Dendritic cell treated with granulocyte-macrophage colony-stimulating factor and Interleukin-4, amounts not matched to agents 40 ng/mL and 50 ng/mL, for 4 days (primary cell): ENCODE measurements at regions not wholly inside any gene's neighbourhood (a gene's known extent, or its start where the extent isn't known, plus 50 kb on each side); places are given as distances from the start of the nearest gene placed in this dataset.
"Not testable (repeated sequence)": the region's sequence is repeated elsewhere in the genome, so short reads cannot be mapped to it uniquely, and the experiment has no call there.

Experiments
- H3K27ac Mint-ChIP-seq: one replicate; pipeline ENCODE4 v1.8.0; 2022; ENCODE audit warnings: mild to moderate bottlenecking, mixed read lengths
- H3K27me3 Mint-ChIP-seq: one replicate; pipeline ENCODE4 v1.8.0; 2022; ENCODE audit warnings: mild to moderate bottlenecking, mixed read lengths
- H3K36me3 Mint-ChIP-seq: one replicate; pipeline ENCODE4 v1.8.0; 2022; ENCODE audit warnings: low read depth, mixed read lengths
- H3K4me1 Mint-ChIP-seq: one replicate; pipeline ENCODE4 v1.8.0; 2022; ENCODE audit warnings: low read depth, mixed read lengths
- H3K4me3 Mint-ChIP-seq: one replicate; pipeline ENCODE4 v1.8.0; 2022; ENCODE audit warnings: mild to moderate bottlenecking, moderate library complexity, mixed read lengths
- H3K9me3 Mint-ChIP-seq: one replicate; pipeline ENCODE4 v1.8.0; 2022; ENCODE audit warnings: mixed read lengths
- intact Hi-C: fragments of 100-400 bp; cut with micrococcal nuclease; formaldehyde crosslinking; loops from one replicate; pipeline ENCODE4 v1.15.0; 2022

- Mint-ChIP-seq H3K9me3 (no peaks in the 10 kb centered on the region), H3K4me1 (no peaks in the 10 kb centered on the region), H3K36me3 (no peaks in the 10 kb centered on the region), H3K4me3 (no peak overlapping the region), H3K27ac (no peak overlapping the region), H3K27me3 (peaks cover 37% of the 10 kb centered on the region)
- intact Hi-C loops, result no loop called here
Measured at GRCh38 chr11:44361813-44362212, 51.9 kb upstream of the ALX4 start.

GRCh38 chr11:44363116-44363515 is 53.2 kb upstream of the ALX4 start:
- H3K9me3 Mint-ChIP-seq, result no peaks in the 10 kb centered on the region
- H3K4me1 Mint-ChIP-seq, result no peaks in the 10 kb centered on the region
- intact Hi-C loops, result no loop called here
- no peaks in the 10 kb centered on the region for H3K36me3 Mint-ChIP-seq
- H3K27ac Mint-ChIP-seq, result no peak overlapping the region
- peaks cover 35% of the 10 kb centered on the region for H3K27me3 Mint-ChIP-seq
- H3K4me3 Mint-ChIP-seq, result no peak overlapping the region

- Mint-ChIP-seq H3K9me3 (no peaks in the 10 kb centered on the region), H3K27ac (no peak overlapping the region), H3K4me1 (no peaks in the 10 kb centered on the region), H3K36me3 (no peaks in the 10 kb centered on the region), H3K27me3 (peaks cover 26% of the 10 kb centered on the region), H3K4me3 (no peak overlapping the region)
- intact Hi-C loops, result no loop called here
Measured at GRCh38 chr11:44364596-44364995, 54.7 kb upstream of the ALX4 start.

DNA sequence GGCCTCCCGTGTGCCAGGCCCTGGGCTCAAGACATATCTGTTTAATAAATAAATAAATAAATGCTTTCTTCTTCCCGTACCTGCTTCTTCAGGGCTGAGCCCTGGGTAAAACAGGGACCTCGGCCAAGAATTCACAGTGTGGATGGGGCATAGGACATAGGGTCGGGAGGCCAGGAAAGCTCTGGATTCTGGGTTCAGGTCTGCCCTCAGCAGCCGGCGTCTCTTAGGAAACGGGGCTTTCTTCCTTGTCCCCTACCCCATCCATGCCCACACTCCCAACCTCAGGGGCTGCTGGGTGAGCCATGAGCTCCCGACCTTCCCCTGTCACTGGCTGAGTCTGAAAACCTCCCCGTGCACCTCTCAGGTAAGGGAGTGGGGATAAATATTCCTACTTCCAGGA is 55.7 kb upstream of the ALX4 start:
- Mint-ChIP-seq H3K36me3 (no peaks in the 10 kb centered on the region), H3K4me1 (no peaks in the 10 kb centered on the region), H3K4me3 (no peak overlapping the region), H3K27ac (no peak overlapping the region), H3K9me3 (no peaks in the 10 kb centered on the region), H3K27me3 (peaks cover 26% of the 10 kb centered on the region)
- intact Hi-C loops, result no loop called here

DNA sequence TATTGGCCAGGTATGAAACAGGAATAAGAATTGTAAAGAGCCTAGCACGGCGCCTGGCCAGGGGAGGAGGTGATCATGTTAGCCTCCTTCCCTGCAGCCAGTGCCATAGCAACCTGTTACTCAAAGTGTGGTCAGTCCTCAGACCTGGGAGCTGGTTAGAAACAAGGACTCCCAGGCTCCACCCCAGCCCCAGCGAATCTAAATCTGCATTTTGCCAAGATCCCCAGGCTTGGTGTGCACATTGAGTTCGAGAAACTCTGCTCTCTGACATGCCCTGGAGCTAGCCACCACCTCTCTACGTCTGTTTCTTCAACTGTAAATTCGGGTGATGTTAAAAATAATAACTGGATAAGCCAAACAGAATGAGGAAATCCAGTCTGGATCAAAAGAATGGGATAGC is 56.1 kb upstream of the ALX4 start:
- Mint-ChIP-seq H3K36me3 (no peaks in the 10 kb centered on the region), H3K4me3 (no peak overlapping the region), H3K27me3 (peaks cover 25% of the 10 kb centered on the region), H3K27ac (no peak overlapping the region), H3K4me1 (no peaks in the 10 kb centered on the region), H3K9me3 (no peaks in the 10 kb centered on the region)
- intact Hi-C loops, result no loop called here

- H3K27ac Mint-ChIP-seq, result no peak overlapping the region
- no peak overlapping the region for H3K4me3 Mint-ChIP-seq
- H3K36me3 Mint-ChIP-seq, result no peaks in the 10 kb centered on the region
- no peaks in the 10 kb centered on the region for H3K9me3 Mint-ChIP-seq
- peaks cover 21% of the 10 kb centered on the region for H3K27me3 Mint-ChIP-seq
- intact Hi-C loops, result no loop called here
- H3K4me1 Mint-ChIP-seq, result no peaks in the 10 kb centered on the region
Measured at GRCh38 chr11:44366741-44367140, 56.8 kb upstream of the ALX4 start.

DNA sequence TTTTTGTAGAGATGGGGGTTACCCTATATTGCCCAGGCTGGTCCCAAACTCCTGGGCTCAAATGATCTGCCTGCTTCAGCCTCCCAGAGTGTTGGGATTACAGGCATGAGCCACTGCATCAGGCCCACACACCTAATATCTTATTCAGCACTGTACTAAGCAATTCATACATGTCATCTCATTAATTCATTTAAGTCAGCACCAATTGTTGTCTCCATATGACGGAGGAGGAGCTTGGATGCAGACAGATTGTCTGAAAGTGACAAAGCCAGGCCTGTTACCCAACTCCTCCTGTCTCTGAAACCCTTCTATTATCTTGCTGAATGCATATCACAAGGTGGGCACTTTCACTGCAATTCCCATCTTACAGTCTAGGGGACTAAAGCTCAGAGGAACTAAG is 57.5 kb upstream of the ALX4 start:
- H3K4me3 Mint-ChIP-seq, result no peak overlapping the region

GRCh38 chr11:44368886-44369285 is 58.9 kb upstream of the ALX4 start:
- Mint-ChIP-seq H3K36me3 (no peaks in the 10 kb centered on the region), H3K27ac (no peak overlapping the region), H3K4me3 (no peak overlapping the region), H3K27me3 (peaks cover 15% of the 10 kb centered on the region), H3K4me1 (no peaks in the 10 kb centered on the region), H3K9me3 (no peaks in the 10 kb centered on the region)
- intact Hi-C loops, result no loop called here

More for the DNA sequence above, 57.5 kb upstream of the ALX4 start:
- H3K27me3 Mint-ChIP-seq, result peaks cover 21% of the 10 kb centered on the region
- no peaks in the 10 kb centered on the region for H3K9me3 Mint-ChIP-seq
- no peaks in the 10 kb centered on the region for H3K4me1 Mint-ChIP-seq
- no peak overlapping the region for H3K27ac Mint-ChIP-seq
- intact Hi-C loops, result no loop called here
- no peaks in the 10 kb centered on the region for H3K36me3 Mint-ChIP-seq

DNA sequence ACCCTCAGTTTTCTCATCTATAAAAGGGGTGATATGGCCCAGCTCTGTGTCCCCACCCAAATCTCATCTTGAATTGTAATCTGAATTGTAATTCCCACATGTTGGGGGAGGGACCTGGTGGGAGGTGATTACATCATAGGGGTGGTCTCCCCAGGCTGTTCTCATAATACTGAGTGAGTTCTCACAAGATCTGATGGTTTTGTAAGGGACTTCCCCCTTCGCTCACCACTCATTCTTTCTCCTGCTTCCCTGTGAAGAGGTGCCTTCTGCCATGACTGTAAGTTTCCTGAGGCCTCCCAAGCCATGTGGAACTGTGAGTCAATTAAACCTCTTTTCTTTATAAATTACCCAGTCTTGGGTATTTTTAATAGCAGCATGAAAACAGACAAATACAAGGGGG is 61.1 kb upstream of the ALX4 start:
- H3K4me1 Mint-ChIP-seq, H3K27ac Mint-ChIP-seq, H3K4me3 Mint-ChIP-seq, H3K36me3 Mint-ChIP-seq, H3K9me3 Mint-ChIP-seq, intact Hi-C loops: not testable (repeated sequence)
- peaks cover 11% of the 10 kb centered on the region for H3K27me3 Mint-ChIP-seq

DNA sequence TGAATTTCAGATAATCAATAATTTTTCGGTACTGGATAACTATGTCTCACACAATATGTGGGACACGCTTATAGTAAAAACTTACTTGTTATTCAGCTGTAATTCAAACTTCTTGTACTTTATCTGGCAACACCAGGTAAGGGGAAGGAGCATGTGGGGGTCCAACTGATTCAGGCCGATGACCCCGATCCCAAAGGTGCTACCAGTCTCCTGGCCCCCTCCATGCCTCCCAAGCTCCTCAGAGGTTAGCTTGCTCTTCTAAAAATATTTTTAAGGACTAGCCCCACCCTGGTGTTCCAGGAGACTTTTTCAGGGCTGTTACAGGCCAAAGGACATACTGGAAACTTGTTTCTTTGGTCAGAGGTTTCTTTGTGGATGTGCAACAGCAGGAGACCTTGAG is 61.8 kb upstream of the ALX4 start:
- intact Hi-C loops, result no loop called here

GRCh38 chr11:44372989-44373388 is 63.0 kb upstream of the ALX4 start:
- Mint-ChIP-seq H3K27ac (no peak overlapping the region), H3K36me3 (no peaks in the 10 kb centered on the region), H3K27me3 (peaks cover 10% of the 10 kb centered on the region), H3K9me3 (no peaks in the 10 kb centered on the region), H3K4me3 (no peak overlapping the region), H3K4me1 (no peaks in the 10 kb centered on the region)
- intact Hi-C loops, result no loop called here

More for the DNA sequence above, 61.8 kb upstream of the ALX4 start:
- Mint-ChIP-seq H3K9me3 (no peaks in the 10 kb centered on the region), H3K4me3 (no peak overlapping the region), H3K4me1 (no peaks in the 10 kb centered on the region), H3K36me3 (no peaks in the 10 kb centered on the region), H3K27ac (no peak overlapping the region), H3K27me3 (peaks cover 10% of the 10 kb centered on the region)

- Mint-ChIP-seq H3K4me1 (no peaks in the 10 kb centered on the region), H3K36me3 (no peaks in the 10 kb centered on the region), H3K27ac (no peak overlapping the region), H3K4me3 (no peak overlapping the region), H3K27me3 (peaks cover 8% of the 10 kb centered on the region), H3K9me3 (no peaks in the 10 kb centered on the region)
- intact Hi-C loops, result no loop called here
Measured at GRCh38 chr11:44374001-44374400, 64.1 kb upstream of the ALX4 start.

DNA sequence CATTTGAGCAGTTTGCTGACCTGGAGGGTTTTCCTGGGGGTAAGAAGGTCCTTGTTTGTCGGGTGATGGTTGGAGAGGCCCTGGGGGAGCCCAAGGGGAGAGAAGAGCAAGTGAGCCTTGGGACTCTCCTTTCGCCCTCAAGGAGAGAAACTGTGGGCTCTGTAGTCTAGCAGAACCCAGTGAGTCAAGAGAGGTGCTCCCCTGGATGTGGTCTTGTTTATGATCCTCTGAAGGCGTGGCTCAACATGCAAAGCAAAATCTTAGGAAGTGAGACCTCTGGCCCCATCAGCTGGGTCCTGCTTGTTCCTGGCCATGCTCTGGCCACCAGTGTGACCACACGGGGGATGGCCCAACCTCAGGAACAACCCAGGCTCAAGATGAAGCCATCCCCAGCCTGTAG is 66.5 kb upstream of the ALX4 start:
- Mint-ChIP-seq H3K9me3 (no peaks in the 10 kb centered on the region), H3K27ac (no peak overlapping the region)

DNA sequence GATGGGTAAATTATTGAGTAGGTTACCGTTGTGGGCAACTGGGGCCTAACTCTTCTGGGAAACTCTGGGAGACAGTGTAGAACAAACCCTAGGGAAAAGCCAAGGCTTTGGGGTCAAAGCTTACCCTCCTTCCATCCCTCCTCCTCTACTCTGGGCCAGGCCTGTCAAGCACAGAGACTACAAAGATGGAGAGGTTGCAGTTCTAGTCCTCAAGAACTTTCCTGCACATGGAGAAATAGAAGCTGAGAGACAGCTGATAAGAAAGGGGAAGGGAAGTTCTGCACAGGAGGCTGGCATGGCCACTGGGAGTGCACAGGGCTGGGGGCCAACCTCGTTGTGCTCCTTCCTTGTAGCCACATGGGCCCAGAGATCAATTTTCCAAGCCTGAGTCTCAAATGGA is 67.2 kb upstream of the ALX4 start:
- intact Hi-C loops, result no loop called here
- Mint-ChIP-seq H3K27ac (no peak overlapping the region), H3K36me3 (no peaks in the 10 kb centered on the region), H3K27me3 (peaks cover 12% of the 10 kb centered on the region), H3K9me3 (no peaks in the 10 kb centered on the region), H3K4me3 (no peak overlapping the region), H3K4me1 (no peaks in the 10 kb centered on the region)

More for the DNA sequence above, 66.5 kb upstream of the ALX4 start:
- no peak overlapping the region for H3K4me3 Mint-ChIP-seq
- H3K27me3 Mint-ChIP-seq, result peaks cover 10% of the 10 kb centered on the region
- no peaks in the 10 kb centered on the region for H3K36me3 Mint-ChIP-seq
- H3K4me1 Mint-ChIP-seq, result no peaks in the 10 kb centered on the region
- intact Hi-C loops, result no loop called here

DNA sequence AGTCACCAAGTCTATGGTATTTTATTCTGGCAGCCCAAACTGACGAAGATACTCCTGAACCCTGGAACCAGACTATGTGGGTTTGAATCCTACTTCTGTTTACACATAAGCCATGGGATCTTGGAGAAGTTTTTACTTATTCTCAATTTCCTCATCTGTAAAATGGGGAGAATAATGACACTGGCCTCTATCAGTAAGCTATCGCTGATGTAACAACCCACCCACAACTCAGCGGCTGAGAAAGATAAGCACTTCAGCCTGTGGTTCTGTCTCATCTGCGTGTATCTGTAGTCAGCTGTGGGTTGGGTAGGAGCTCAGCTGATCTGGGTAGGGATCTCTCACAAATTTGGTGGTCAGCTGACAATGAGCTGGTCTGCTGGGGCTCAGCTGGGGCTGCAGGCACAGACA is 68.0 kb upstream of the ALX4 start:
- no peaks in the 10 kb centered on the region for H3K36me3 Mint-ChIP-seq
- H3K27ac Mint-ChIP-seq, result no peak overlapping the region
- intact Hi-C loops, result no loop called here
- H3K4me1 Mint-ChIP-seq, result no peaks in the 10 kb centered on the region
- no peak overlapping the region for H3K4me3 Mint-ChIP-seq
- peaks cover 17% of the 10 kb centered on the region for H3K27me3 Mint-ChIP-seq
- no peaks in the 10 kb centered on the region for H3K9me3 Mint-ChIP-seq
